ENCODE measurements at regions not wholly inside any gene's neighbourhood (a gene's known extent, or its start where the extent isn't known, plus 50 kb on each side); places are given as distances from the start of the nearest gene placed in this dataset.

DNA sequence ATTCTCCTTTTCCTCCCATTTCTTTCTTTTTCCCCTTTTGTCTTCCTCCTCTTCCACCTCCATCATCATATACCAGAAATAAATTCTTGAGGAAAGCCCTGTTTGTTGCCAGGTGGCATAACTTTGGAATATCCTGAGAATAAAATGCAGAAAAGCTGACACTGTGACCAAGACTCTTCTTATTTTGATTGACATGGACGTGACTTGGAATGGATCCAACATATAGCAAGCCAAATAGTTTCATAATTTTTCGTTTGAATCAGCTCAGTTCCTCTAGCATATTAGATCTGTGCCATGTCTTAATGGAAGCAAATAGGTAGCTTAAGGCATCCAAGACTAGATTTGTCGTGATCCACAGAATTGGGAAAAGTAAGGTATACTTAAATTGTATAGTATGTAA lies 354.7 kb upstream of the FIGN start:
- DNase-seq (ENCODE audit: low spot score): no peak

DNA sequence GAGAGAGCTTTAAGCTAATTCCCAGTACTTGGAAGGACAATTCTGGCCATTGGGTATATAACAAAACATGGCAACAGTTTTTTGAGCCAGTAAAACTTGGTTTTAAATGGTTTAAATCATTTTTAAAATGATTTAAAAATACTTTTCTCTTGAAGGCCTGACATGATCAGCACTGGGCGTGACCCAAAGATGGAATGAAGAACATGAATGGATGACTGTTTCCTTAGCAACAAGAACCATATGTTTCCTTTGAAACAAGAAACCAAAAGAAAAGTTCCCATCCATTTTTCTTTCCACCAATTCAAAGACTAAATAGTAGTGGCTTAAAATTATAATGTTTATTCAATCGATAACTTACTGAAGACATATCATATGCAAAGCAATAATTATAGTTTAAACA lies 348.3 kb upstream of the FIGN start:
- DNase-seq (ENCODE audit: low spot score): peak; percentile 4

- peak; percentile 8 for DNase-seq (ENCODE audit: low spot score)
Observed at GRCh38 chr2:164080486-164080885, 344.7 kb upstream of the FIGN start.

DNA sequence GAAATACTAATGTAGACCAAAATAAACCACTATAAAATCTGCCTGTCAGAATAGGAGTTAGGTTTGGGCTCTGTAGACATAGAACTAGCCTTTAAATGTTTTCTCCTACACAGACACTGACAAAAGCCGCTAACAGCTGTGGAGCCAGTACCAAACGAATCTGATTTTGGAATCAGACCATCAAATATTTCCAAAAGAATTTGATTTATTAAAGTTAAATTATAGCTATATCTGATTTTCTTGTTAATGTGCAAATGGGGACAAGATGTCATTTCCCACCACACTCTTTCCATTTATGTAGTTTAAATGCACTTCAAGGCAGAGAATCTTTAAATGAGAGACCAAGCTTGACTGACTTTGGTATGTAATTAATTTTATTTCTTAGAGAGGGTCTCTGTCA lies 343.4 kb upstream of the FIGN start:
- no peak for DNase-seq (ENCODE audit: low spot score)

DNA sequence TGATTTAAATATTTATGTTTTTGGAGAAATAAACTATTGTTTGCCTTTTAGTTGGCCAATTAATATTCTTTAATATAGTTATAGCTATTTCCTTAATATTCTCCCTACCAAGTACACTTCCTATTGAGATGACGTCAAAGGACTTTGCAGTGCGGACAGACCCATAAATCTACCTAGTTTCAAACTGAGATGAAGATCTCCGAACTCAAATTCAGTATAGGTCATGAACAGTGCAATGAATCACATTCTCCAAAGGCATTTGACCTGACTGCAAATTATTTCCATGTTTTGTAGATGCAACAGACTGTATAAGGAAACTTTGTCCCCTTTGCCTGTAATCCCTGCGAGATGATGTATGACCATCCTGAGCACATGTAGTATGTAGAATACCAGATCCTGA lies 342.6 kb upstream of the FIGN start:
- no peak for DNase-seq (ENCODE audit: low spot score)

DNA sequence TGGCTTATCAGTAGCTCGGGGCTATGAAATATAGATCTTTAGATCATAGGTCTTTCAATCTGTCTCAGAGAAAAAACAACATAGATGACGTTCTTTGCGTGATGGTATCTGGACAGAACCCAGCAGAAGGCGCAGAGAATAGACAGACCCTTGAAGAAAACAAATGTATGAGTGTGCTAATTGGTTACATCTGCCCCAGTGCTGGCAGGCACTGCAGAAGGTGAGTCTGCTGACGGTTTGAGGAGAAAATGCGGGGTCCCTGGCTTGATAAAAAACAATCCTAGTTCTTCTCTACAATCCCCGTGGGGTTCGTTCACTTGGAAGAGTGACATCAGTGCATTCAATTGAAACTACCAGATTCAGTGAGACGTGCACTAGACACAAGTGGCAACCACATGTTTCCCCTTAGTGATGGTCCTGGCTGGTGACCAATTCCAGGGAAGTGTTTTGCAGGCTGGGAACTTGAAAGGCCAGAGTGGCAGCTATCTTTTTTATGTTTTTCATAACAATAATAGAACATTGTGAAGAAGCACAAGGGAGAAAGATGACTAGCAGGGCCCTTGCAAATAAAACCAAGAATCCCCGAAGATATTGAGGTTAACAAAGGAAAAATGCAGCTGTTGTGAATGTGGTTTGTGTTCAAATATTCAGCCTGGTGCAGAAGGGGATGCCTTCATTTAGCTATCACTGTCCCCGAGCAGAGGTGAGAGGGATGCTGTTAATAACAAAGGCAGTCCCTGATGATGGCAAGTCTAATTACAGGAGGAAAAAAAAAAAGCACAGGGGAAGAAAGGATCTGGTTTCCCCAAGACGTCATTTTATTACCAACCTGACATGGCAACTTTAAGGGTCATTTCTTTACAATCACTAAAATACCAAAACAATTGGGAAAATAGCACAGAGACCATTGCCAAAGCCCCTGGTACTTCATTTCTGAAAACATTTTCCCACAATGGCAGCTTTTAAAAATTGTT lies 337.6 kb upstream of the FIGN start:
- no peak for DNase-seq (ENCODE audit: low spot score)

DNA sequence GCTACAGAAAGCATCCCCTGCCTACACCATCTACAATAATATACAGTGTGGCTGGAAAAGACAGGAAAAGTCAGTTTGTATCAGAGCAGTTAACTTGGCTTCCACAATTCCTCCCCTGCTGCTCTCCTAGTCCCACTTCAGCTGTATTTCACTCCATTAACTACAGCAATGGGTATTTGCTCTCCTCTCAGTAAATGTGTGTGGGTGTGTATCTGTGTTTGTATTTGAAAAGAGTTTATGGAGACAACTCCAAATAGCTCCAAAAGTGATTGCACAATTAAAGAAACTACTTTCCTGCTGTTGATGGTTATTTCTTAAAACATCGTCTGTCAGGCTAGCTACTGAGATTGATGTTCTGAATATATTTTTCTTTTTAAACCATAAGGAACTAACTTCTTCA lies 333.7 kb upstream of the FIGN start:
- no peak for DNase-seq (ENCODE audit: low spot score)

- no peak for DNase-seq (ENCODE audit: low spot score)
Observed at GRCh38 chr2:164068063-164068462, 332.3 kb upstream of the FIGN start.

DNA sequence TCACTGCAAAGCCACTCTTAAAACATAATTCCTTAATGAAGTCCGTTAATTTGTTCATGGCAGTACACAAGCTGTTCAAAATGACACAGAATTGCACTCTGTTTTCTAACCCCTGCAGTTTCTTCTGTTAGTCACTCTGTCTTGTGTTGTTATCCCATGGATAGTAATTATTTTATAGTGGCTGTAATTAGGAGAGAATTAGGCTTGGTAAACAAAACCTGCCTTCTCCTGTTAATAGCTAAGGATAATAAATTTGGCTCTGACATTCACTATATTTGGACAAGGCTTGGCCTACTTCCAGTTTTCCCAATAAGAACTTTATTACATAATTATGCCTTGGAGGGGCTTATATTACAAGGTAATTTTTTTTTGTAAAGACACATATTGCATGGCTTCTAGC lies 330.3 kb upstream of the FIGN start:
- DNase-seq (ENCODE audit: low spot score): no peak

GRCh38 chr2:164065038-164065437 lies 329.2 kb upstream of the FIGN start:
- DNase-seq (ENCODE audit: low spot score): no peak

DNA sequence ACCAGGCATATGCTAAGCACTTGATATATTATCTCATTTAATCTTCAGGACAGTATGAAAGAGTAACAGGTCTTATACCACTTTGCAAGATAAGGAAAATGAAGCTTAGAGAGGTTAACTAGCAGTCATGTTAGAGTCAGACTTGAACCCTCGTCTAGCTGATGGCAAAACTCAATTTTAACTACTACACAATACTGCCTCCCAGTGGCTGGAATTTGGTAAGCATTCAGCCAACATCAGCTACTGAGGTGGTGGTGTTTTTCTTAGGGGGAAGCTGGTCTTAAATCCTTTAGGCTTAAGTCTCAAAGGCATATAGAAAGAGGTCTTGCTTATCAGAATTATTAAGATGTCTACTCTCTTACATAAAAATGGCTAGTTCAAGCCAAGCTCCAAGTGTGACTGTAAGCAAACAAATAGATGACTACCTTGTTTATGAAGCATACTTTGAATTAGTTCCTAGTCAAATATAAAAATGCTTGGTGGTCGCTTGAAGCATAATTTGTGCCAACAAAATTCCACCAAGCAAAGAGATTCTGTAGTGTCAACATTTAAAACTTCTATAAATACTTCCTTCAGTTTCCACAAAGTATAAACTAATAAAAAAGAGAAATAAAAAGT lies 325.4 kb upstream of the FIGN start:
- DNase-seq (ENCODE audit: low spot score): peak; percentile 22

DNA sequence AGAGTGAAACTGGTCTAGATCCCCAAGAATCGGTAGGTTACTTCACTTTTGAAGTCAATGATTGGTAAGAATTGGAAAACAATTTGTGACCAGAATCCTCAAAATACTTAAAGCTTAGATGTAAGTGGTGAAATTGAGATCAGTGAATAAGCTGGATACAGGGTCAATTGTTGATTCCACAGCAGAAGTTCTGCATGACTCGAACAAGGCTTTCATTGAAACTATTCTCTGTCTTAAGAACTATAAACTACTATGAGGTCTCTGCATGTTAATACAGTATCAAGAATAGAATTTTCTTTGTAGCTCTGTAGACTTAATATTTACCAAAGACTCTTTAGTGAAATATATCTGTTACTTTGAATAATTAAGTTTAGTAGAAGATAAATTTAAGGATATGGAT lies 324.2 kb upstream of the FIGN start:
- no peak for DNase-seq (ENCODE audit: low spot score)

- DNase-seq (ENCODE audit: low spot score): no peak
Observed at GRCh38 chr2:164055623-164056022, 319.8 kb upstream of the FIGN start.

DNA sequence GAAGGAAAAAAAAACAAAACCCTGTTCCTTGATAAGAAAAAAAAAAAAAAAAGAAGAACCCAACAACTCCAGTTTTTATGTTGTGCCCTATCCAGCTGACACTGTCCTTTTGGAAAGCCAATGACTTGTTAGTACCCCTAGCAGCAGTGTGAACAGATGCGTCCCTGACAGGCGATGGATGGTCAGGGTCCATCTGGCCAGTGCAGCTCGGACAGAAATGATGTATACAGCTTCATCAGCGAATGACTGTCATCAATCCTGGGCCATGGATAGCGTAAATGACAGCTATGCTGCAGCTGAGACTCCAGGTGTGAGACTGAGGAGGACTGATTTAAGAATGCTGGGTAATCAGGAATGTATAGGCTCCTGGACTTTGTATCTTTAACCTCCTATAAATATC lies 318.8 kb upstream of the FIGN start:
- no peak for DNase-seq (ENCODE audit: low spot score)

GRCh38 chr2:164053021-164053420 lies 317.2 kb upstream of the FIGN start:
- no peak for DNase-seq (ENCODE audit: low spot score)

DNA sequence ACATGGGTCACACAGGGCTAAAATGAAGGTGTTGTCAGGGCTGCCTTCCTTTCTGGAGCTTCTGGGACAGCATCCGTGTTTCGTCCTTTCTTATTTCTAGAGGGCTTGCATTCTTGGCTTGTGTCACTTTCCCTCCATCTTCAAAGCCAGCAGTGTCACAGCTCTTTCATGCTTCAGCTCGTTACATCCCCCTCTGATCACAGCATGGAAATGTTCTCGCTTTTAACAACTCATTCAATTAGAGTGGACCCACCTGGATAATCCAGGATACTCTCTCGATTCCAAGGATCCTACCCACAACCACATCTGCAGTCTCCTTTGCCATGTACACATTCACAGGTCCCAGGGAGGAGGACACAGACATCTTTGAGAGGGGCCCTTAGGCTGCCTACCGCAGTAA lies 316.2 kb upstream of the FIGN start:
- DNase-seq (ENCODE audit: low spot score): no peak

DNA sequence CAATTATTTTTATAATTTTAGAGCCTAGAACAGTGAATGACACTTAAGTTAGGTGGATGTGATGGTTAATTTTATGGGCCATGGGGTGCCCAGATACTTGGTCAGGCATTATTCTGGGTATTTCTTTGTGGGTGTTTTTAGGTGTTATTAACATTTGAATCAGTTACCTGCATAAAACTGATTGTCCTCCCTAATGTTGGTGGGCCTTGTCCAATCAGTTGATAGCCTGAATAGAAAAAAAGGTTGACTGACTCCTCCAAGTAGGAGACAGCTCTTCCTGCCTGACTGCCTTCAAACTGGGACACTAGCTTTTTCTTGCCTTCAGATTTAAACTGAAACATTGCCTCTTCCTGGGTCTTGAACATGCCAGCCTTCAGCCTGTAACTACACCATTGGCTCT lies 312.9 kb upstream of the FIGN start:
- DNase-seq (ENCODE audit: low spot score): no peak

- DNase-seq (ENCODE audit: low spot score): no peak
Observed at GRCh38 chr2:164046040-164046439, 310.2 kb upstream of the FIGN start.

- DNase-seq (ENCODE audit: low spot score): no peak
Observed at GRCh38 chr2:164044622-164045021, 308.8 kb upstream of the FIGN start.

- DNase-seq (ENCODE audit: low spot score): peak; percentile 8
Observed at GRCh38 chr2:164039270-164039669, 303.5 kb upstream of the FIGN start.

DNA sequence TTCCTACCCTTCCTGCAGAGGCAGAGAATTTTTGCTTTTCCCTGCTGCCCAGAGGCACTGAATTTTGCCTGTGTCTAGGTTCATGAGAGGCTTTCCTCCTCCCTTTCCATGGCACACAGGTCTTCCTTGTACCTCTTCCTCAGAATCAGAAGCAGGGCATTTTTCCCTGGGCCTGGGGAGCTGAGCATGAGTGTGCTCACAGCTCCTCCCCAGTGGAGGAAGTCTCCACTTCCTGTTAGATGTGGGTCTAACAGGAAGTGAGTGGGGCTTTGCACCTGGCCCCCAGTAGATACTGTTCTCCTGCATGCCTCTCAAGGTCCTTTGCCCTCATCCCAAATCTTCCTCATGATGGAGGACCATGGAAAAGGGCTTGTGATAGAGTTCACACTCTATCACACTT lies 297.2 kb upstream of the FIGN start:
- no peak for DNase-seq (ENCODE audit: low spot score)

- DNase-seq (ENCODE audit: low spot score): no peak
Observed at GRCh38 chr2:164030623-164031022, 294.8 kb upstream of the FIGN start.

DNA sequence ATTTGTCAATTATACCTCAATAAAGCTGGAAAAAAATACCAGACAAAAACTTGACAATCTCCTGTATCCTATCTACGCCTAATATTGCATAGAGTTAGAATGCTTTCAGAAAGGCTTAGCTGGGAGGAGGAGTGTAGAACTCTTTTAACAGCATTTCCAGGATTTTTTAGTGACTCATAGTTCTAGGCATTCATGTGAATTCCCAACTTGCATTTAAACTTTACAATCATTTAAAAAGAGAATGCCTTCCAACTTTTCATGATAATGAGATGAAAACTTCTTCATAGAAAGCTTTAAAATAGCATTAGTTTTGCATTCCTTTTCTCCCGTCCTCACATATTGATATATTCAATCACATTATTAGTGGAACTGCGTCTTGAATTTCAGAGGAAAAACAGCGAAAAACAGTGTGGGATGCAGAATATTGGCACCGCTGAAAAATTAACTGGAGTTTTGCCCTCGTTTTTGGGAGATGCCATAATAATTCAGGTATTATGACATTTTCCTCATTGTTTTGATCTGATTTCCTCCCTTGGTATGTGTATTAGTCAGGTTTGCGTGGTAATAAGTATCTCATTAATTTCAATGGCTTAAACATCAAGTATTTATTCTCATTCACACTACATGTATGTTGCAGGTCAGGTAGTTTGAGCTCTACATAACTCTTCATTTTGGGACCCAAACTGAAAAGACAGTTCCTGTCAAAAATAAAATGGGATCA lies 293.2 kb upstream of the FIGN start:
- peak; percentile 75 for DNase-seq (ENCODE audit: low spot score)
